RWPE1 (cell line): ENCODE measurements at regions not wholly inside any gene's neighbourhood (a gene's known extent, or its start where the extent isn't known, plus 50 kb on each side); places are given as distances from the start of the nearest gene placed in this dataset.

Experiments
- CTCF ChIA-PET: fragments of 350-600 bp; sonication (Branson Sonifier 250); formaldehyde crosslinking; extraction: SDS; loops from one replicate; lab custom pipeline; 2021; lab: Yijun Ruan, JAX
- POLR2A ChIA-PET: fragments of 400-600 bp; formaldehyde crosslinking; extraction: SDS; loops from one replicate; lab custom pipeline; 2020; ENCODE audit warnings: antibody characterized with exemption; ENCODE audit not compliant: low non-redundant PET; lab: Yijun Ruan, JAX
- DNase-seq: peaks from one replicate; pipeline ENCODE4 v3.0.0; 2012; ENCODE audit warnings: low spot score
- H3K27ac ChIP-seq: fragments of 450-650 bp; 2 replicates; pipeline ENCODE4 v1.5.1; 2017
- CTCF ChIP-seq: fragments of 450-650 bp; conservative IDR thresholded peaks from 2 replicates; pipeline ENCODE4 v1.5.1; 2017; ENCODE audit warnings: low read depth, mild to moderate bottlenecking

DNA sequence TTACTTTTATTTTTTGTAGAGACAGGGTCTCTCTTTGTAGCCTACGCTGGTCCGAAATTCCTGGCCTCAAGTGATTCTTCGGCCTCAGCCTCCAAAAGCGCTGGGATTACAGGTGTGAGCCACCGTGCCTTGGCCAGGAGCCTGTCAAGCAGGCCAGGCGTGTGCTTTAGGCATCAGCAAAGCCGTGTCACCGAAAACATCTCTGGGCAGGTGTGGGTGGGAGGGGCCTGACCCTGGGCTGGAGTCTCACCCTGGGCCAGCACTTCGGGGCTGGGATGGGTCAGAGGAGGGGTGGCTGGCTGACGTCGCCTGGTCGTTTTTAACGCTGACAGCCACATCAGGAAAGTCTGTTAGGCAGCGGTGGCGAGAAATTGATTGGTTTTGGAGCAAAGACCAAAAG lies 80.9 kb downstream of the UNCX start:
- H3K27ac ChIP-seq = no peak overlapping the region
- DNase-seq = no peak
- TF ChIP-seq CTCF = no peak
- ChIA-PET POLR2A (no interaction called here), CTCF (no interaction called here)

DNA sequence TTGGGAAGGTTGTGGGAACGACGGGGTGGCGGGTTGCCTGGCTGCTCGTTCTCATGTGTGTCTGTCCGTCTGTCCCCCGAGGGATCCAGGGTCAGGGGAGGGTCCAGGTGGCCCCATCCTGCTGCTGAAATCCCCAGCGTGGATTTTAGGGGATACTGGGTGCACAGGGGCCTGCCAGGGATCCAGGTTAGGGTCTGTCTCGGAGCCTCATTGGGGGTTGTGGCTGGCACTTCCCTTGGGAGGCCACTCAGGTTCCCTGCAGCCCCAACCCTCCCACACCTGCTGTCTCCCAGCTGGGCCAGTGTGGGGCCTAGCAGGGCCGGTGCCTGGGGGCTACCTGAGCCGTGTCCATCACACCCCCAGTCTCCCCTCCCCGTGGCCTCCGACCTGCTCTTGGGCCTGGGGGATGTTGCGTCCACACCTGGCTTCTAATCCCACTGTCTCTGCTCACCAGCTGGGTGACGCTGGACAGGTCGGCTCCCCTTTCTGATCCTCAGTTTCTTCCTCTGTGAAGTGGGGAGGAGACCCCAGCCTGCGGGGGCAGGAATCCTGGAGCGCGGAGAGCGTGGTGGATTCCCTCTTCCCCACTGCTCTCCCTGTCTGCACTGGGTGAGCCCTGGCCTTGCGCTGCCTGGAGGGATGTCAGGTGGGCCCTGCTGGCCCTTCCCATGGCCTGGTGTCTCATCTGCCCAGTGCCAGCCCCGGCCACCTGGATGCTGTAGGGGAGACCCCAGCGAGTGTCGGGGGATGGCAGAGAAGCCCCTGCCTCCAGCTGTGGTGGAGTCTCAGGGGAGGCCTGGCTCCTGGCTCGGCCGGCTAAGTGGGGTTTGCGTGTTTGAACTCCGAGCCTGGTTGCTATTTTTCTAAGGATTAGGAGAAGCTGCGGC lies 81.6 kb downstream of the UNCX start:
- ChIA-PET POLR2A (no interaction called here), CTCF (no interaction called here)
- no peak for TF ChIP-seq CTCF
- H3K27ac ChIP-seq = no peak overlapping the region
- DNase-seq = no peak

DNA sequence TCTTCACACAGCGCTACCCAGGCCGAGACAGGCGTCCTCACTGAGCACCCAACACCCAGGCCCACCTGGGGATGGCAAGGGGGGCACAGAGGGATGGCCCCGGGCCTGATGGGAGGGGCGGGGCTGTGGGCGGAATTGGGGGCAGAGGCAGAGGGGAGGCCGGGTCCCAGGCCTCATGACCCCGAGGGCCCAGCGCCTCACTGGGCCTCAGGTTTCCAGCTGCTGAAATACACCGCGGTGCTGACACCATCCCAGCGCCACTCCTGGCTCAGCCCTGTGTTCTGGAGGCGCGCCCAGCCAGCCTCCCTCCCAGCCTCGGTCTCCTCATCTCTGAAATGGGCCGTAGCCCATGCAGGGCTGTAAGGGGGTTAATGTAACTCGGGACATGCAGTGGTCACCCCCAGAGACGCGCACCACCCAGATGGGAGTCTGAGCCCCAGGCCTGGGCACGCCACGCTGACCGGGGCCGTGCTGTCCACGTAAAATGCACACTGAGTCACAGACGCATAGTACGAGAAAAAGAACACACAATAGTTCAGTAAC lies 82.3 kb downstream of the UNCX start:
- ChIA-PET POLR2A (no interaction called here), CTCF (no interaction called here)
- TF ChIP-seq CTCF = no peak
- DNase-seq = no peak
- no peak overlapping the region for H3K27ac ChIP-seq

GRCh38 chr7:1316086-1316485 lies 83.4 kb downstream of the UNCX start:
- no peak overlapping the region for H3K27ac ChIP-seq
- no peak for DNase-seq
- ChIA-PET CTCF (interaction anchor here (0.6 kb wide), 1 partner anchor 26 kb away, joined by 3 read pairs; no protein-coding TSS in a partner anchor), POLR2A (interaction anchor here (0.6 kb wide), 1 partner anchor 93 kb away, joined by 4 read pairs; no protein-coding TSS in a partner anchor)
- no peak for TF ChIP-seq CTCF

DNA sequence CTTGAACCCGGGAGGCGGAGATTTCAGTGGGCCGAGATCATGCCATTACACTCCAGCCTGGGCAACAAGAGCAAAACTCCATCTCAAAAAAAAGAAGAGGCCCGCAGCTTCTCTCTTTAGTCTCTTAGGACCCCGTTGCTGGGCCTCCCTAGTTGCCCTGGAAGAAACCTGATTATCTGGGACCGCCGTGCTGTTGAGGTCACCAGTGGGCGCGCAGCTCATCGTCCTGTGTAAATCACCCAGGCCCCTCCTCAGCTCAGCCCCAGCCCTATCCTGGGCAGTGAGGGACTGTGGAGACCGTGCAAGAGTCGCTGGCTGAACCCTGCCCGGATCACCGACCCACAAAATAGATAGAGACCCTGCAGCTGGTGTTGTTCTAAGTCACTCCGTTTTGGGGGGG lies 85.0 kb downstream of the UNCX start:
- TF ChIP-seq CTCF = no peak
- CTCF ChIA-PET = no interaction called here
- DNase-seq = no peak

GRCh38 chr7:1318051-1318450 lies 85.4 kb downstream of the UNCX start:
- DNase-seq = no peak
- no peak for TF ChIP-seq CTCF
- H3K27ac ChIP-seq = no peak overlapping the region
- POLR2A ChIA-PET = no interaction called here
- CTCF ChIA-PET = no interaction called here

More for the DNA sequence above, 85.0 kb downstream of the UNCX start:
- POLR2A ChIA-PET = no interaction called here
- no peak overlapping the region for H3K27ac ChIP-seq
